SK-N-SH (cell line): ENCODE measurements at regions not wholly inside any gene's neighbourhood (a gene's known extent, or its start where the extent isn't known, plus 50 kb on each side); places are given as distances from the start of the nearest gene placed in this dataset.

Source experiments
- CTCF ChIA-PET: fragments of 300-600, 350-600 bp; formaldehyde crosslinking; extraction: SDS; loops from one replicate; lab custom pipeline; 2021; lab: Yijun Ruan, JAX
- POLR2A ChIA-PET: fragments of 350-600 bp; sonication (Branson Sonifier 250); formaldehyde crosslinking; extraction: SDS; loops from one replicate; lab custom pipeline; 2020; ENCODE audit warnings: antibody characterized with exemption, inconsistent platforms; lab: Yijun Ruan, JAX
- DNase-seq: peaks from one replicate; pipeline ENCODE4 v3.0.0; 2012
- H2AFZ ChIP-seq: fragments of 200-600 bp; sonication (generic); 2 replicates; pipeline ENCODE4 v1.8.1; 2016; ENCODE audit warnings: antibody characterized with exemption, mild to moderate bottlenecking, low read depth
- H3F3A ChIP-seq: fragments of 200-600 bp; sonication (generic); replicated peaks from 2 replicates; pipeline ENCODE3; 2016; ENCODE audit warnings: antibody characterized with exemption, mild to moderate bottlenecking; ENCODE audit not compliant: insufficient read depth
- H3K27ac ChIP-seq, 2 experiments: fragments of 200-500 bp in 1 of 2; fragments of 200-600 bp in 1 of 2; sonication (Bioruptor generic) in 1 of 2; sonication (generic), shearing (Covaris generic) in 1 of 2; 2 replicates each; pipeline versions ENCODE4 v1.5.1 to v1.6.1; 2014 to 2016; ENCODE audit warnings: low read depth in 2 of 2, inconsistent platforms in 1 of 2, low read length in 1 of 2, mild to moderate bottlenecking in 1 of 2, mixed read lengths in 1 of 2
- H3K27me3 ChIP-seq: fragments of 200-600 bp; sonication (generic), shearing (Covaris generic); 2 replicates; pipeline ENCODE4 v1.6.1; 2016; ENCODE audit warnings: mixed run types; ENCODE audit not compliant: insufficient read depth
- H3K36me3 ChIP-seq, 2 experiments: fragments of 200-500 bp in 1 of 2; fragments of 200-600 bp in 1 of 2; sonication (Bioruptor generic) in 1 of 2; sonication (generic) in 1 of 2; replicated peaks in 1 of 2; 2 replicates each; pipeline versions ENCODE3 to v1.5.1; 2014 to 2016; ENCODE audit warnings: low read length in 1 of 2, mild to moderate bottlenecking in 1 of 2; ENCODE audit not compliant: insufficient read depth in 2 of 2, control insufficient read depth in 1 of 2
- H3K4me1 ChIP-seq, 2 experiments: fragments of 200-500 bp in 1 of 2; fragments of 200-600 bp in 1 of 2; sonication (Bioruptor generic) in 1 of 2; sonication (generic), shearing (Covaris generic) in 1 of 2; 2 replicates each; pipeline versions ENCODE4 v1.5.1 to v1.6.1; 2014 to 2016; ENCODE audit warnings: low read depth in 1 of 2, low read length in 1 of 2, mixed run types in 1 of 2; ENCODE audit not compliant: insufficient read depth in 2 of 2, control insufficient read depth in 1 of 2
- H3K4me2 ChIP-seq: fragments of 200-600 bp; sonication (generic), shearing (Covaris generic); 2 replicates; pipeline ENCODE4 v1.6.1; 2017; ENCODE audit warnings: mixed run types
- H3K4me3 ChIP-seq, 2 experiments: fragments of 200-500 bp in 1 of 2; fragments of 200-600 bp in 1 of 2; sonication (Bioruptor generic) in 1 of 2; sonication (generic), shearing (Covaris generic) in 1 of 2; 2 replicates each; pipeline versions ENCODE4 v1.5.1 to v1.8.1; 2014 to 2016; ENCODE audit warnings: low read depth in 2 of 2, inconsistent platforms in 1 of 2, low read length in 1 of 2, mild to moderate bottlenecking in 1 of 2, mixed read lengths in 1 of 2, moderate library complexity in 1 of 2
- H3K79me2 ChIP-seq: fragments of 200-600 bp; sonication (generic); 2 replicates; pipeline ENCODE4 v1.8.1; 2017; ENCODE audit warnings: mild to moderate bottlenecking; ENCODE audit not compliant: insufficient read depth
- H3K9ac ChIP-seq: fragments of 200-600 bp; sonication (generic); 2 replicates; pipeline ENCODE4 v1.6.1; 2017; ENCODE audit warnings: mixed run types
- H3K9me2 ChIP-seq: fragments of 200-600 bp; sonication (generic); 2 replicates; pipeline ENCODE4 v1.6.1; 2017; ENCODE audit warnings: mixed run types
- H3K9me3 ChIP-seq: fragments of 200-600 bp; sonication (generic); 2 replicates; pipeline ENCODE4 v1.6.1; 2017; ENCODE audit warnings: mixed run types, mild to moderate bottlenecking, moderate library complexity
- H4K20me1 ChIP-seq: fragments of 200-600 bp; sonication (generic); 2 replicates; pipeline ENCODE4 v1.6.1; 2017; ENCODE audit warnings: mild to moderate bottlenecking, mixed run types; ENCODE audit not compliant: insufficient read depth
- CTCF ChIP-seq: fragments of 200-600 bp; sonication (generic); IDR thresholded peaks from 2 replicates; pipeline ENCODE4 v1.6.1; 2017; ENCODE audit warnings: antibody characterized with exemption, mild to moderate bottlenecking, moderate library complexity
- EP300 ChIP-seq, 2 experiments: IDR thresholded peaks; 2 replicates each; pipeline versions ENCODE4 v1.4.0 to v1.6.1; 2012; ENCODE audit warnings: borderline replicate concordance in 1 of 2, low read depth in 1 of 2, low read length in 1 of 2
- FOXM1 ChIP-seq: IDR thresholded peaks from 2 replicates; pipeline ENCODE4 v1.4.0; 2012; ENCODE audit warnings: low read depth, mild to moderate bottlenecking
- GABPA ChIP-seq: IDR thresholded peaks from 2 replicates; pipeline ENCODE4 v1.4.0; 2012; ENCODE audit warnings: low read depth, mild to moderate bottlenecking
- GATA2 ChIP-seq: sonication (generic); formaldehyde crosslinking; IDR thresholded peaks from 2 replicates; pipeline ENCODE4 v1.5.0; 2020; ENCODE audit warnings: mild to moderate bottlenecking, missing genetic modification reagents
- MXI1 ChIP-seq: IDR thresholded peaks from 2 replicates; pipeline ENCODE4 v1.6.1; 2012; ENCODE audit warnings: mild to moderate bottlenecking, low read depth, low read length, improper control_type of control experiment
- NFIC ChIP-seq: IDR thresholded peaks from 2 replicates; pipeline ENCODE4 v1.4.0; 2012; ENCODE audit warnings: borderline replicate concordance
- NRF1 ChIP-seq: IDR thresholded peaks from 2 replicates; pipeline ENCODE4 v1.6.1; 2012; ENCODE audit warnings: low read depth, mild to moderate bottlenecking, low read length
- PBX3 ChIP-seq: IDR thresholded peaks from 2 replicates; pipeline ENCODE4; 2012
- POLR2AphosphoS5 ChIP-seq: IDR thresholded peaks from 2 replicates; pipeline ENCODE4 v1.6.1; 2012; ENCODE audit warnings: low read depth, low read length
- REST ChIP-seq: IDR thresholded peaks from 2 replicates; pipeline ENCODE4 v1.6.1; 2012; ENCODE audit warnings: mild to moderate bottlenecking, low read depth, low read length, moderate library complexity
- RXRA ChIP-seq: IDR thresholded peaks from 2 replicates; pipeline ENCODE4 v1.4.0; 2012; ENCODE audit warnings: low read depth, mild to moderate bottlenecking, borderline replicate concordance
- SIN3A ChIP-seq: IDR thresholded peaks from 2 replicates; pipeline ENCODE4 v1.6.1; 2012; ENCODE audit warnings: low read depth, mild to moderate bottlenecking, low read length, moderate library complexity, borderline replicate concordance
- TAF1 ChIP-seq: IDR thresholded peaks from 2 replicates; pipeline ENCODE4 v1.6.1; 2012; ENCODE audit warnings: low read depth, mild to moderate bottlenecking, low read length, moderate library complexity, borderline replicate concordance
- TCF12 ChIP-seq: IDR thresholded peaks from 2 replicates; pipeline ENCODE4 v1.4.0; 2012
- USF1 ChIP-seq: IDR thresholded peaks from 2 replicates; pipeline ENCODE4 v1.4.0; 2012; ENCODE audit warnings: low read depth, borderline replicate concordance
- YY1 ChIP-seq: IDR thresholded peaks from 2 replicates; pipeline ENCODE4 v1.4.0; 2012; ENCODE audit warnings: low read depth, mild to moderate bottlenecking
- WGBS: methylation state at CpG from one replicate; pipeline ENCODE4 v1.1.6; 2017; ENCODE audit warnings: low lambda C conversion rate; 5-methylcytosine and 5-hydroxymethylcytosine counted together
- TF ChIP-seq, protein P1 (sequence below): IDR thresholded peaks from 2 replicates; pipeline ENCODE4 v1.4.0; 2012; ENCODE audit warnings: low read depth, borderline replicate concordance

DNA sequence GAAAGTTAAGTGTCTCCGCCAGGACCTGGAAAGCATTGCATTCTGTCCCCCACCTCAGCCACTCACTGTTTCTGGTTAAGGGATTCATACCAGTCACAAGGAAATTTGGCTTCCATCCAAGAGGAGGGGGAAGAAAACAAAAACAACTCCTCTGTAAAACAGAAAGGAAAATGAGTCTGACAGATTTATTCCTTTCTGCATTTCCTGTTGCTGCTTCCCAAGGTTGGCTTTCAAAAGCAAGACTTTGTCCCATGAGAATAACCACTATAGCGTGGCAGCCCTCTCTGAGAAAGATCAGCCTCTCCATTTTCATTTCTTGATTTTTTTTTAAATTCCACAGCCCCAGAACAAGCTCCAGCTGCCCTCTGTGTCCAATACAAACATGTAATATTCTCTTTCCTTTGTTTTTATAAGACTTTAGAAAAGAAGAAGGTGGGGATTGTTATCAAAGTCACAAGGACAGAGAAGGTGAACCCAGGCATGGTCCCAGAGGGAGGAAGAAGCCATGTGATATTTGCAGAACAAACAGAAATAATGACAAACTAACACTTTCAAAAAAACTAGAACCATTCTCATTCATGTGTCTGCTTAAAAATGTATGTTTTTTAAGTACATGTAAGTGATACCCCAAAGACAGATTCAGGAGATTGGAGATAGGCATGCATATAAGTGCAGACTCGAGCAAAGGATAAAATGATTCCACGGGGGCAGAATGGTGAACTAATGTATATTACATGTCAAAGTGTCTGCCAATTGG is 90.7 kb upstream of the DCLK2 start:
- H3K9me3 ChIP-seq: no peaks in the 10 kb centered on the region
- H3K9me2 ChIP-seq: no peaks in the 10 kb centered on the region
- peak overlapping the region in 1 of 2 experiments; percentile 19; a peak in 1 of 4 replicates for H3K4me3 ChIP-seq
- TF ChIP-seq NFIC (peak; percentile 59), TCF12 (no peak), USF1 (no peak), RXRA (no peak), GATA2 (CRISPR knock-in tag) (no peak), TAF1 (no peak), MXI1 (0 out of 2 replicates have a peak, but pooled peaks have one; percentile 9), YY1 (no peak), EP300 (IDR thresholded peaks at IDR 0.05; ENCODE audit: borderline replicate concordance in 1 of 2, low read depth in 1 of 2, low read length in 1 of 2) (no peak), CTCF (no peak), NRF1 (no peak), SIN3A (no peak), REST (no peak), PBX3 (no peak; the same call in 1 of the 2 replicates), FOXM1 (no peak), POLR2AphosphoS5 (no peak), GABPA (no peak)
- TF ChIP-seq, protein P1, sequence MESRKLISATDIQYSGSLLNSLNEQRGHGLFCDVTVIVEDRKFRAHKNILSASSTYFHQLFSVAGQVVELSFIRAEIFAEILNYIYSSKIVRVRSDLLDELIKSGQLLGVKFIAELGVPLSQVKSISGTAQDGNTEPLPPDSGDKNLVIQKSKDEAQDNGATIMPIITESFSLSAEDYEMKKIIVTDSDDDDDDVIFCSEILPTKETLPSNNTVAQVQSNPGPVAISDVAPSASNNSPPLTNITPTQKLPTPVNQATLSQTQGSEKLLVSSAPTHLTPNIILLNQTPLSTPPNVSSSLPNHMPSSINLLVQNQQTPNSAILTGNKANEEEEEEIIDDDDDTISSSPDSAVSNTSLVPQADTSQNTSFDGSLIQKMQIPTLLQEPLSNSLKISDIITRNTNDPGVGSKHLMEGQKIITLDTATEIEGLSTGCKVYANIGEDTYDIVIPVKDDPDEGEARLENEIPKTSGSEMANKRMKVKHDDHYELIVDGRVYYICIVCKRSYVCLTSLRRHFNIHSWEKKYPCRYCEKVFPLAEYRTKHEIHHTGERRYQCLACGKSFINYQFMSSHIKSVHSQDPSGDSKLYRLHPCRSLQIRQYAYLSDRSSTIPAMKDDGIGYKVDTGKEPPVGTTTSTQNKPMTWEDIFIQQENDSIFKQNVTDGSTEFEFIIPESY: no peak
- TF ChIP-seq, all 33 proteins: peak for 2
- WGBS: 26% methylated on average over 4 of the region's 4 CpGs
- H3K4me2 ChIP-seq: peak overlapping the region; percentile 62
- H3K9ac ChIP-seq: no peak overlapping the region
- H2AFZ ChIP-seq: peak overlapping the region; percentile 64; the same call in 1 of the 2 replicates
- no peaks in the 10 kb centered on the region for H3K36me3 ChIP-seq
- H3K27ac ChIP-seq: peak overlapping the region; percentile 54 to 95
- DNase-seq: peak; percentile 8
- ChIA-PET POLR2A (no interaction called here), CTCF (interaction anchor here (0.8 to 4.2 kb wide), 7 partner anchors 11 to 880 kb away, joined by 3 to 18 read pairs (median 3); no protein-coding TSS in a partner anchor)
- H3K79me2 ChIP-seq: no peaks in the 10 kb centered on the region
- H3F3A ChIP-seq: no peaks in the 10 kb centered on the region
- H3K4me1 ChIP-seq: peaks cover 13 to 16% of the 10 kb centered on the region in 2 experiments
- no peaks in the 10 kb centered on the region for H4K20me1 ChIP-seq
- H3K27me3 ChIP-seq: no peaks in the 10 kb centered on the region
